ENCODE measurements at regions not wholly inside any gene's neighbourhood (a gene's known extent, or its start where the extent isn't known, plus 50 kb on each side); places are given as distances from the start of the nearest gene placed in this dataset.

DNA sequence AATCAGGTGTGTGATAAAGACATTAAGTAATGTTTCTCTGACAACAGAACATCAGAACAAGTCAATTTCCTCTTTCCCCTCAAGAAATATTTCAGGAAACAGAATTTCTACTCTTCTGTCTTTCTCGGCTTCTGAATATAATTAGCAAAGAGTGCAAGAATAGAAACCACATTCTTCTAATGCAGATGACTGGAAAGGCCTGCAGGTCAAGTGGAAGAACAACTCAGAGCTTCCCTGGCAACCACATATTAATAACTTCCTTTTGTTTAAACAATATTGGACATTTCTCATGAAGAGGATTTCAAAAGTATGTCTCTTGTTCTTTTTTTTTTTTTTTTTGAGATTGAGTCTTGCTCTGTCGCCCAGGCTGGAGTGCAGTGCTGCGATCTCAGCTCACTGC, 225.5 kb downstream of the PARM1 start:
- TF ChIP-seq NFYB (CRISPR knock-in tag; IDR thresholded peaks at IDR 0.05) (no peak), E2F1 (CRISPR knock-in tag; IDR thresholded peaks at IDR 0.05) (no peak)
